Keratinocyte (primary cell): ENCODE measurements at regions not wholly inside any gene's neighbourhood (a gene's known extent, or its start where the extent isn't known, plus 50 kb on each side); places are given as distances from the start of the nearest gene placed in this dataset.

Experiments used
- DNase-seq: peaks from one replicate; pipeline ENCODE4 v3.0.0-alpha.2; 2011; ENCODE audit warnings: low read depth, missing footprints, low spot score
- FAIRE-seq: peaks from 2 replicates; lab custom pipeline; 2011; peaks lifted over from hg19 to GRCh38; lab: Jason Lieb, UNC
- H2AFZ ChIP-seq: 2 replicates; pipeline ENCODE4 v1.6.0; 2012; ENCODE audit warnings: low read length, control low read depth, inconsistent platforms; ENCODE audit not compliant: control insufficient read depth
- H3K27ac ChIP-seq: 2 replicates; pipeline ENCODE4 v1.5.1; 2011; ENCODE audit warnings: low read length; ENCODE audit not compliant: control insufficient read depth, insufficient read depth
- H3K27me3 ChIP-seq: 3 replicates; pipeline ENCODE4 v1.6.0; 2011; ENCODE audit warnings: low read length; ENCODE audit not compliant: control insufficient read depth, insufficient read depth; ENCODE audit errors: extremely low read depth
- H3K36me3 ChIP-seq, 2 experiments: 2 replicates in 1 of 2; 3 replicates in 1 of 2; pipeline ENCODE4 v1.5.1; 2011; ENCODE audit warnings: low read length in 2 of 2, mild to moderate bottlenecking in 1 of 2; ENCODE audit not compliant: control insufficient read depth in 2 of 2, insufficient read depth in 2 of 2; ENCODE audit errors: extremely low read depth in 1 of 2
- H3K4me1 ChIP-seq: 3 replicates; pipeline ENCODE4 v1.5.1; 2011; ENCODE audit warnings: low read length; ENCODE audit not compliant: control insufficient read depth, insufficient read depth; ENCODE audit errors: extremely low read depth
- H3K4me2 ChIP-seq: 3 replicates; pipeline ENCODE4 v1.6.0; 2011; ENCODE audit warnings: low read depth, low read length; ENCODE audit not compliant: control insufficient read depth, insufficient read depth; ENCODE audit errors: extremely low read depth
- H3K4me3 ChIP-seq, 3 experiments: fragments of 200-600 bp in 1 of 3; sonication (generic) in 1 of 3; 2 replicates in 2 of 3; 3 replicates in 1 of 3; pipeline ENCODE4 v1.5.1; 2011 to 2016; ENCODE audit warnings: low read length in 3 of 3, mild to moderate bottlenecking in 3 of 3, control low read depth in 2 of 3, inconsistent platforms in 1 of 3, low read depth in 1 of 3, mixed read lengths in 1 of 3, mixed run types in 1 of 3, moderate library complexity in 1 of 3; ENCODE audit not compliant: control insufficient read depth in 2 of 3, insufficient read depth in 2 of 3; ENCODE audit errors: extremely low read depth in 1 of 3
- H3K79me2 ChIP-seq: 2 replicates; pipeline ENCODE4 v1.6.0; 2012; ENCODE audit warnings: low read length; ENCODE audit not compliant: control insufficient read depth, insufficient read depth
- H3K9ac ChIP-seq: 3 replicates; pipeline ENCODE4 v1.6.0; 2011; ENCODE audit warnings: low read length; ENCODE audit not compliant: control insufficient read depth, insufficient read depth; ENCODE audit errors: extremely low read depth
- H3K9me1 ChIP-seq: 3 replicates; pipeline ENCODE4 v1.6.0; 2011; ENCODE audit warnings: low read length; ENCODE audit not compliant: control insufficient read depth, insufficient read depth; ENCODE audit errors: extremely low read depth
- H3K9me3 ChIP-seq: 2 replicates; pipeline ENCODE4 v1.5.1; 2012; ENCODE audit warnings: low read depth, low read length; ENCODE audit not compliant: control insufficient read depth
- H4K20me1 ChIP-seq: 3 replicates; pipeline ENCODE4 v1.6.0; 2011; ENCODE audit warnings: low read length; ENCODE audit not compliant: control insufficient read depth, insufficient read depth; ENCODE audit errors: extremely low read depth
- EZH2 ChIP-seq: IDR thresholded peaks from one replicate; pipeline ENCODE4 v1.6.1; 2012; ENCODE audit warnings: inconsistent platforms, mild to moderate bottlenecking, low read length, moderate library complexity
- dilution Hi-C: fragments of 300-500 bp; cut with MboI; formaldehyde crosslinking; loops from one replicate; pipeline ENCODE4 v1.7.0; 2020; ENCODE audit warnings: low sequenced_read_pairs; ENCODE audit not compliant: extremely low pct_ligation_motif_present
- TF ChIP-seq, protein P1 (sequence below), 3 experiments: IDR thresholded peaks in 1 of 3; conservative IDR thresholded peaks in 1 of 3; optimal IDR thresholded peaks in 1 of 3; 2 replicates in 2 of 3; 3 replicates in 1 of 3; pipeline versions ENCODE3 to v1.5.1; 2011; ENCODE audit warnings: low read length in 3 of 3, mild to moderate bottlenecking in 3 of 3, moderate library complexity in 2 of 3, control low read depth in 1 of 3, inconsistent platforms in 1 of 3; ENCODE audit not compliant: insufficient read depth in 2 of 3; ENCODE audit errors: extremely low read depth in 1 of 3

DNA sequence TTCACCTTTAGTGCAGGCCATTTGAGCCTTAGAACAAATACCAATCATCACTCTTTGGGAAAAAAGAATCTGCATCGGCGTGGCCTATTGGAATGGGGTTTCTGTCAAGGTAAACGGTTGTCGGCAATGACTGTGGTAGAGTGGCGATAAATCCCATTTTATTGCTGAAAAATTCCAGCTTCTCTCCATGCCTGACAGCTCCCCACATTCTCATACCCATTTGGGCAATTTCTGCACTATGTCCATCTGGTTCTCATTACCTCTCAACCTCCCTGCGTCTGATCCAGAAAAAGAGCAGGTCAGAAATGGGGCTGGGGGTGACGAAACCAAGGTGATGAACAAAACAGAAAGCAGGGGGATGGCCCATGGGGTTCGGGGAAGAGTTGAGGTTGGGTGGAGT lies 254.0 kb downstream of the MEIS1 start:
- dilution Hi-C loops: no loop called here
- H3K9me3 ChIP-seq: no peaks in the 10 kb centered on the region
- H3K9me1 ChIP-seq: no peaks in the 10 kb centered on the region
- H3K4me1 ChIP-seq: peaks cover 8% of the 10 kb centered on the region
- H2AFZ ChIP-seq: no peak overlapping the region
- H3K9ac ChIP-seq: no peak overlapping the region
- H3K27me3 ChIP-seq: no peaks in the 10 kb centered on the region
- H3K27ac ChIP-seq: no peak overlapping the region
- no peak for DNase-seq
- no peaks in the 10 kb centered on the region for H3K79me2 ChIP-seq
- TF ChIP-seq, protein P1, sequence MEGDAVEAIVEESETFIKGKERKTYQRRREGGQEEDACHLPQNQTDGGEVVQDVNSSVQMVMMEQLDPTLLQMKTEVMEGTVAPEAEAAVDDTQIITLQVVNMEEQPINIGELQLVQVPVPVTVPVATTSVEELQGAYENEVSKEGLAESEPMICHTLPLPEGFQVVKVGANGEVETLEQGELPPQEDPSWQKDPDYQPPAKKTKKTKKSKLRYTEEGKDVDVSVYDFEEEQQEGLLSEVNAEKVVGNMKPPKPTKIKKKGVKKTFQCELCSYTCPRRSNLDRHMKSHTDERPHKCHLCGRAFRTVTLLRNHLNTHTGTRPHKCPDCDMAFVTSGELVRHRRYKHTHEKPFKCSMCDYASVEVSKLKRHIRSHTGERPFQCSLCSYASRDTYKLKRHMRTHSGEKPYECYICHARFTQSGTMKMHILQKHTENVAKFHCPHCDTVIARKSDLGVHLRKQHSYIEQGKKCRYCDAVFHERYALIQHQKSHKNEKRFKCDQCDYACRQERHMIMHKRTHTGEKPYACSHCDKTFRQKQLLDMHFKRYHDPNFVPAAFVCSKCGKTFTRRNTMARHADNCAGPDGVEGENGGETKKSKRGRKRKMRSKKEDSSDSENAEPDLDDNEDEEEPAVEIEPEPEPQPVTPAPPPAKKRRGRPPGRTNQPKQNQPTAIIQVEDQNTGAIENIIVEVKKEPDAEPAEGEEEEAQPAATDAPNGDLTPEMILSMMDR (optimal IDR thresholded peaks at IDR 0.05 in 1 of 3, IDR thresholded peaks at IDR 0.05 in 1 of 3, conservative IDR thresholded peaks at IDR 0.05 in 1 of 3; ENCODE audit: extremely low read depth in 1 of 3, insufficient read depth in 2 of 3, low read length in 3 of 3): no peak
- no peak for TF ChIP-seq EZH2
- H3K4me3 ChIP-seq: no peak overlapping the region
- H3K4me2 ChIP-seq: no peak overlapping the region
- no peaks in the 10 kb centered on the region for H3K36me3 ChIP-seq
- no peak for FAIRE-seq
- no peaks in the 10 kb centered on the region for H4K20me1 ChIP-seq

DNA sequence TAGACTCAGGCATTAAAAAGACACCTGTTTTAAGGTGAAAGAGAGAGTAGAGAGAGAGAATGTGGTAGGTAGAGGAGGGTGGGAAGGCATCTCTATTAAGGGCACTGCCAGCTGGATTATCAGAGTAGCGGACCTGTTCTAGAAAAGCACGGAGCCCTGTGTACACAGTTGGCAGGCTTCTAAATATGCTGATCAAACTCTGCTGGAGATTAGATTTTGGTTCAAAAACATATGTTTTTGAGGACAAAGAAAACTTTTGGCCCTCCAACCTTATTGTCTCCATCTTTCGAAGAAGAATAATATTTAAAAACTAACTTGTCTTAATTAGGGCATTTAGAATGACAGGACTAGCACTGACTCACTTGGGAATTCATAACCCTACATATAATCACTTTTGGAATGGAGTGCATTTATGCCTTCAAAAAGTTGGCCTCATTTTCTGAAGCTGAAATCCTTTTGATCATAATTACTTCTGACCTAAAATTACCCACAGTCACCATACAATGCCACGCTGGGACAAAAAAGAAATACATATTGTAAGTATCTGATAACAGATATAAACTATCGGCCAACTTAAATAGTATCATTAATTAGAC lies 254.6 kb downstream of the MEIS1 start:
- DNase-seq: no peak
- no peaks in the 10 kb centered on the region for H4K20me1 ChIP-seq
- H3K9me3 ChIP-seq: no peaks in the 10 kb centered on the region
- H3K9ac ChIP-seq: no peak overlapping the region
- no peak overlapping the region for H2AFZ ChIP-seq
- dilution Hi-C loops: no loop called here
- no peak for FAIRE-seq
- no peak for TF ChIP-seq EZH2
- TF ChIP-seq, protein P1 (optimal IDR thresholded peaks at IDR 0.05 in 1 of 3, IDR thresholded peaks at IDR 0.05 in 1 of 3, conservative IDR thresholded peaks at IDR 0.05 in 1 of 3; ENCODE audit: extremely low read depth in 1 of 3, insufficient read depth in 2 of 3, low read length in 3 of 3): no peak
- H3K4me2 ChIP-seq: no peak overlapping the region
- H3K4me3 ChIP-seq: no peak overlapping the region
- H3K4me1 ChIP-seq: peaks cover 6% of the 10 kb centered on the region
- H3K27me3 ChIP-seq: no peaks in the 10 kb centered on the region
- H3K36me3 ChIP-seq: no peaks in the 10 kb centered on the region
- H3K27ac ChIP-seq: no peak overlapping the region
- no peaks in the 10 kb centered on the region for H3K79me2 ChIP-seq
- no peaks in the 10 kb centered on the region for H3K9me1 ChIP-seq
